GM19023 (cell line): ENCODE measurements at regions not wholly inside any gene's neighbourhood (a gene's known extent, or its start where the extent isn't known, plus 50 kb on each side); places are given as distances from the start of the nearest gene placed in this dataset.
"Not testable (repeated sequence)": the region's sequence is repeated elsewhere in the genome, so short reads cannot be mapped to it uniquely, and the experiment has no call there.

Experiments used
- ATAC-seq: cut with Tn5 transposase; IDR thresholded peaks from one replicate; pipeline ENCODE4 v1.9.1; 2021; ENCODE audit warnings: mild to moderate bottlenecking, moderate library complexity; ENCODE audit not compliant: unreplicated experiment

GRCh38 chr21:16113052-16113715, 383.4 kb downstream of the USP25 start:
- ATAC-seq = no peak

GRCh38 chr21:16115461-16115860, 385.7 kb downstream of the USP25 start:
- ATAC-seq = no peak

- ATAC-seq = no peak
Measured at GRCh38 chr21:16116069-16116468, 386.3 kb downstream of the USP25 start.

GRCh38 chr21:16116798-16117197, 387.0 kb downstream of the USP25 start:
- ATAC-seq = no peak

GRCh38 chr21:16117331-16117730, 387.5 kb downstream of the USP25 start:
- ATAC-seq = no peak

- no peak for ATAC-seq
Measured at GRCh38 chr21:16117851-16118590, 388.2 kb downstream of the USP25 start.

GRCh38 chr21:16124378-16125138, 394.8 kb downstream of the USP25 start:
- no peak for ATAC-seq

GRCh38 chr21:16125274-16125673, 395.5 kb downstream of the USP25 start:
- ATAC-seq = no peak

- not testable (repeated sequence) for ATAC-seq
Measured at GRCh38 chr21:16132453-16132852, 402.7 kb downstream of the USP25 start.

GRCh38 chr21:16133248-16133647, 403.5 kb downstream of the USP25 start:
- no peak for ATAC-seq

GRCh38 chr21:16134134-16134533, 404.4 kb downstream of the USP25 start:
- ATAC-seq = no peak

- no peak for ATAC-seq
Measured at GRCh38 chr21:16137106-16137505, 407.3 kb downstream of the USP25 start.

- ATAC-seq = no peak
Measured at GRCh38 chr21:16145052-16145451, 415.3 kb downstream of the USP25 start.

- ATAC-seq = no peak
Measured at GRCh38 chr21:16145479-16145878, 415.7 kb downstream of the USP25 start.

GRCh38 chr21:16154321-16154720, 424.5 kb downstream of the USP25 start:
- ATAC-seq = no peak

- no peak for ATAC-seq
Measured at GRCh38 chr21:16154951-16155635, 425.3 kb downstream of the USP25 start.

- no peak for ATAC-seq
Measured at GRCh38 chr21:16156841-16157489, 427.2 kb downstream of the USP25 start.

GRCh38 chr21:16159213-16159970, 429.6 kb downstream of the USP25 start:
- ATAC-seq = no peak

- no peak for ATAC-seq
Measured at GRCh38 chr21:16159971-16160350, 430.2 kb downstream of the USP25 start.

- no peak for ATAC-seq
Measured at GRCh38 chr21:16162953-16163352, 433.2 kb downstream of the USP25 start.
